Thymus (tissue), 11 donors: ENCODE measurements at regions not wholly inside any gene's neighbourhood (a gene's known extent, or its start where the extent isn't known, plus 50 kb on each side); places are given as distances from the start of the nearest gene placed in this dataset.

Source experiments
- DNase-seq, 9 donors: peaks; one replicate each; pipeline ENCODE4 v3.0.0-alpha.2; 2013; ENCODE audit warnings: low spot score in 9 of 9, low read depth in 6 of 9, missing footprints in 1 of 9
- H3K27ac ChIP-seq, 2 donors: one replicate each; pipeline ENCODE4 v1.5.1; 2013; ENCODE audit warnings: control low read depth in 1 of 2, low read depth in 1 of 2, low read length in 1 of 2, mild to moderate bottlenecking in 1 of 2, moderate library complexity in 1 of 2
- H3K27me3 ChIP-seq, 2 donors: one replicate each; pipeline ENCODE4 v1.5.1; 2013; ENCODE audit warnings: low read length in 1 of 2; ENCODE audit not compliant: control insufficient read depth in 2 of 2, insufficient read depth in 1 of 2
- H3K36me3 ChIP-seq, 2 donors: one replicate each; pipeline ENCODE4 v1.5.1; 2013; ENCODE audit warnings: low read length in 1 of 2, mild to moderate bottlenecking in 1 of 2, moderate library complexity in 1 of 2; ENCODE audit not compliant: control insufficient read depth in 2 of 2, insufficient read depth in 2 of 2
- H3K4me1 ChIP-seq, 2 donors: one replicate each; pipeline ENCODE4 v1.5.1; 2013; ENCODE audit warnings: low read length in 2 of 2; ENCODE audit not compliant: control insufficient read depth in 2 of 2, insufficient read depth in 2 of 2
- H3K4me3 ChIP-seq, 2 donors: one replicate each; pipeline ENCODE4 v1.5.1; 2013; ENCODE audit warnings: low read length in 2 of 2, control low read depth in 1 of 2, mild to moderate bottlenecking in 1 of 2
- H3K9me3 ChIP-seq, 2 donors: one replicate each; pipeline ENCODE4 v1.5.1; 2013; ENCODE audit warnings: low read length in 1 of 2, mild to moderate bottlenecking in 1 of 2; ENCODE audit not compliant: control insufficient read depth in 2 of 2, insufficient read depth in 1 of 2
- WGBS: extraction: QIAGEN DNeasy Blood & Tissue Kit; methylation state at CpG from one replicate; pipeline ENCODE4 v1.1.7; 2013; 5-methylcytosine and 5-hydroxymethylcytosine counted together
- donor health status: healthy.

DNA sequence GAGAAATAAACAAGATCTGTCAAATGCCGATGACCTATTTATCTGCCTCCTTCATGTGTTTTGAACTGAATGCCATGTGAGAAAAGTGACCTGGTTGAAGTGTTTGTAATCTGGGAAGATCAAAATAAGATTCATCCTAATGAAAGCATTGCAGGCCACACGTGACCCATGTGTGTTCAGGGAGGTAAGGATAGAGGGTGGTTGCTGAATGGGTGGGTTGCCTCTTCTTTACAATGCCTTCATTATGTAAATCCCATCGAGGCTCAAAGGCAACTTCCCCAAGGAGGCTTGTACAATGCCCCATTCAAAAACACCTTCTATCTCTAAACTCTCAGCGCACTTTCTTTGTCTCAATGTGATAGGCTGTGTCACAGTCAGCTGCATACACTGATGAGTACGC is 273.1 kb downstream of the LRATD1 start:
- Histone ChIP-seq H3K27ac (no peak overlapping the region), H3K4me3 (no peak overlapping the region), H3K4me1 (no peaks in the 10 kb centered on the region), H3K9me3 (no peaks in the 10 kb centered on the region), H3K27me3 (no peaks in the 10 kb centered on the region), H3K36me3 (no peaks in the 10 kb centered on the region)
- WGBS = 91% methylated on average over 5 of the region's 5 CpGs
- DNase-seq = no peak

DNA sequence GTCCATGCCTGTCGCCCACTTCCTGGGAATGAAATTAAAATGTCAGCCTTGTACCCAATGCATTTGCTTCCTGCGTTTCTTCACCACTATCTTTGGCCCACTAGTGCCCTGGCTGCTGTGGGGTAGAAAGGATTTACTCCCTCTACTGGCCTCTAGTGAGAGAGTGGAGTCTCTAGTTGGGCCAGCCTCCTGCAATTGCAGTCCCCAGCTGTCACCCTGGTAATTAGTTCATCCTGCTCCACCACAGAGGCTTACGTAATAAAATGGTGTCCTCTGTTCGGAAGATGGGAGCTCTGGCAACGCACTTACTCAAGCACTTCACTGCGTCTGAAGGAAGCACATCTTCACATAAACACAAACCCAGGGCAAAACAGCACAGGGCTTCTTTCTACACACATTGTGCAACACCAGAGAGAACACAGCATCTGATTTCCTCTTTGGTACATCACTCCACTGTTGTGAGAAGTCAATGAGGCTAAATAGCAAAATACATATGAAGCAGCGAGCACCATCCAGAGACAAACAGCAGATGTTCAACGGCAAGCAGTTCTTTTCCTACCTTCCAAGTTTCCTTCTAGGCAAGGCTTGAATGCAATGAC is 274.6 kb downstream of the LRATD1 start:
- DNase-seq = no peak
- 93% methylated on average over 8 of the region's 8 CpGs for WGBS
- no peaks in the 10 kb centered on the region for H3K36me3 ChIP-seq

GRCh38 chr2:14909795-14910194 is 277.3 kb downstream of the LRATD1 start:
- Histone ChIP-seq H3K27ac (no peak overlapping the region), H3K36me3 (no peaks in the 10 kb centered on the region), H3K27me3 (no peaks in the 10 kb centered on the region), H3K4me1 (no peaks in the 10 kb centered on the region), H3K9me3 (no peaks in the 10 kb centered on the region), H3K4me3 (no peak overlapping the region)
- WGBS = 86% methylated on average over 4 of the region's 4 CpGs
- no peak for DNase-seq

More for the DNA sequence above, 274.6 kb downstream of the LRATD1 start:
- Histone ChIP-seq H3K9me3 (no peaks in the 10 kb centered on the region), H3K4me1 (no peaks in the 10 kb centered on the region), H3K27ac (no peak overlapping the region), H3K27me3 (no peaks in the 10 kb centered on the region), H3K4me3 (no peak overlapping the region)

GRCh38 chr2:14910654-14911053 is 278.1 kb downstream of the LRATD1 start:
- Histone ChIP-seq H3K4me1 (no peaks in the 10 kb centered on the region), H3K27ac (no peak overlapping the region), H3K4me3 (no peak overlapping the region), H3K36me3 (no peaks in the 10 kb centered on the region), H3K27me3 (no peaks in the 10 kb centered on the region), H3K9me3 (no peaks in the 10 kb centered on the region)
- 80% methylated on average over 2 of the region's 2 CpGs for WGBS
- DNase-seq = no peak

DNA sequence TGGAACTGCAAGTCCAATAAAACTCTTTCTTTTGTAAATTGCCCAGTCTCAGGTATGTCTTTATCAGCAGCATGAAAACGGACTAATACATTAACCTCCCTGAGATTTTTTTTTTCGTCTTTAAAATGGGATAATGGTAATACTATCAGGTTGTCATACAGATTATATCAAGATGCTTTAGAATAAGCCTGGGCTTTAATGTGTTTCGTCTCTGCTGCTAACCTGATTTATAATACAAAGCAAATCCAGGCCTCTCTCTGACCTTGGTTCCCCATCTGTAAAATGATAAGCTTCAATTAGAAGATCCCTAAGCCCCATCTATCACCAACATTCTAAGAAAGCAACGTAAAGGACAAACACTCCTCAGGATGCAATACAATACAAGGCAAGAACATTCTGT is 283.5 kb downstream of the LRATD1 start:
- no peaks in the 10 kb centered on the region for H3K9me3 ChIP-seq
- DNase-seq = no peak
- no peaks in the 10 kb centered on the region for H3K36me3 ChIP-seq
- H3K27ac ChIP-seq = no peak overlapping the region
- H3K4me3 ChIP-seq = no peak overlapping the region
- H3K4me1 ChIP-seq = no peaks in the 10 kb centered on the region
- no peaks in the 10 kb centered on the region for H3K27me3 ChIP-seq
- WGBS = 95% methylated on average over 4 of the region's 4 CpGs

DNA sequence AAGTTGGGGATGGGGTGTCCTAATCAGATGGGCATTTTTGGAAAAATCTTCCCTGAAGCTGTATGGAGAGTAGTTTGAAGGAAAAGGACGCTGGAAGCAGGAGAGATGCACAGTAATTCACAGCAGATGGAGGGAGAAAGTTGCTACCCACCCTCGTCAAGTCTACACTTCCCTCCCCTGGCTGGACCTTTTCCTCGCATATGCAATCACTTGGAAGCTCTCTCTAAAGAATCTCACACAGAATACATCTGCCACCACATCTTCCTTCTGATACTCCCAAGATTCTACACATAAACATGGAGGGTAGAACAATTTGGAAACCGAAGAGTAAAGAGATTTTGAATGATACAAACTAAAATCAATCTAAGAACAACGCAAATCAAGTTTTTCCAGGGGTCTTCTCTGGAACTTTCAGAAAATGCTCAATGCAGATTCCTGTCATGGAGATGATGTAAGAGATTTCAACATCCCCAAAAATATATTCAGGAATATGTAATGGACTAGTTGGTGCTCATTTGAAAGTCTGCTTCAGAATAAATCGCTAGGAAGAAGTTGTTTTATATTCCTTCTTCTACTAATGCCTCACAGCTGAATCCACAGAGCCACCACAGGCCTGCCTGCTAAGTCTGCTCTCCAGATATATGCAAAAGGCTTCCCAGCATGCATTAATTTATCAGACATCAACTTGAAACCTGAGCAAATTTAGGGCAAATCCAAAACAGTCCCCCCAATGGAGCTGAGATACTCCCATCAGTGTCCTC is 291.5 kb downstream of the LRATD1 start:
- H3K4me3 ChIP-seq = no peak overlapping the region
- H3K9me3 ChIP-seq = no peaks in the 10 kb centered on the region
- no peaks in the 10 kb centered on the region for H3K4me1 ChIP-seq
- H3K36me3 ChIP-seq = no peaks in the 10 kb centered on the region
- no peak overlapping the region for H3K27ac ChIP-seq
- 82% methylated on average over 6 of the region's 6 CpGs for WGBS
- H3K27me3 ChIP-seq = no peaks in the 10 kb centered on the region
- DNase-seq = no peak

DNA sequence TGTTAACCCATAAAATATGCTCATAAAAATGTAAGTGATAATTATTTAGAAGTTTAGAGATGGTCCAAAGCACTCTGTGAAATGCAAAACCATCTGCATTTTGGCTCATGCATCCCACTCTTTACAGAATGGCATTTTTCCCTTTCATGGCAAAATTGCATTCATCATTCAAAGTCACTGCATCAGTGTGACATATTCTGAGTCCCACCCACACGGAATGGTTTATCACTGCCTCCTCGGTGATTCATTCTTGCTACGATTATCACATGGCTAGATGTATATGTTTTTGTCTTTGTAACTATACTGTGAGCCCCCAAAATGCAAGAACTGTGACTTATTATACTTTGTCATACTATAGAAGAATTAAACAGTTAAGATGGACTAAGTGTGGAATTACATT is 293.0 kb downstream of the LRATD1 start:
- H3K27ac ChIP-seq = no peak overlapping the region
- DNase-seq = no peak
- no peaks in the 10 kb centered on the region for H3K9me3 ChIP-seq
- no peaks in the 10 kb centered on the region for H3K4me1 ChIP-seq
- no peaks in the 10 kb centered on the region for H3K27me3 ChIP-seq
- WGBS = 97% methylated on average over 3 of the region's 3 CpGs
- no peaks in the 10 kb centered on the region for H3K36me3 ChIP-seq
- H3K4me3 ChIP-seq = no peak overlapping the region

DNA sequence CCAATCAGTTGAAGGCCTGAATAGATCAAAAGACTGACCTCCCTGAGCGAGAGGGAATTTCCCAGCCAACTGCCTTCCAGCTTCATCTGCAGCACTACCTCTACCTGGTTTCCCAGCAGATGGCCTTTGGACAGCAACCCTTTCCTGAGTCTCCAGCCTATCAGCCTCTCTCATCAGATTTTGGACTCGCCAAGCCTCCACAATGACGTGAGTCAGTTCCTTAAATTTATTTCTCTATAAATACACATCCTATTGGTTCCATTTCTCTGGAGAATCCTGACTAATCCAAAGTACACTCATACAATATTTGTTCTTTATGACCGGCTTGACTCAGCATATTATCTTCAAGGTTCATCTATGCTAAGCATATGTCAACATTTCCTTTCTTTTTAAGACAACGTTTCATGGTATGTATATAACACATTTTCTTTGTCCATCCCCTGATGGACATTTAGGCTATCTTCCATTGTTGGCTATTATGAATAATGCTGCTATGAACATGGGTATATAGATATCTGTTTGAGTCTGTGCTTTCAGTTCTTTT is 294.6 kb downstream of the LRATD1 start:
- WGBS = 86% methylated on average over 5 of the region's 5 CpGs
- H3K9me3 ChIP-seq = no peaks in the 10 kb centered on the region
- no peak overlapping the region for H3K4me3 ChIP-seq
- H3K27me3 ChIP-seq = no peaks in the 10 kb centered on the region
- DNase-seq = no peak
- H3K36me3 ChIP-seq = no peaks in the 10 kb centered on the region
- no peak overlapping the region for H3K27ac ChIP-seq
- no peaks in the 10 kb centered on the region for H3K4me1 ChIP-seq

DNA sequence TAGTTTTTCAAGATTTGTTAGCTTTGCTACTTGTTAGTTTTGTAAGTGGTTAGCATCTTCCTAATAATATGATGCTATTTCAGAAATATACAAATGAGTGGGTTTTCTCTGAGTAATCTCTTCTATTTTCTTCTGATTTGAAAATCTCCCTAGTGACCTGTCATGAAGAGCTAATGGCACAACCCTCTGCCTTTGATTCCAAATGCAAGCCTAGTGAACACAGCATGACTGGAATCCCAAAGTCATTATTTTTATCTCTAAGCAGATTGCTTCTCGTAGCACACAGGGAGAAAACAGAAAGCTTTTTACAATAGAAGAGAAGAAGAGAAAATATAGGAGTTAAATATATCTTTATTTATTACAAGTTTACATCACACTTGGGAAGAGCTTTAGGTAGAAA is 295.5 kb downstream of the LRATD1 start:
- no peaks in the 10 kb centered on the region for H3K36me3 ChIP-seq
- no peak overlapping the region for H3K27ac ChIP-seq
- H3K4me3 ChIP-seq = no peak overlapping the region
- no peaks in the 10 kb centered on the region for H3K27me3 ChIP-seq
- no peak for DNase-seq
- 91% methylated on average over 1 of the region's 1 CpG for WGBS
- H3K9me3 ChIP-seq = no peaks in the 10 kb centered on the region
- no peaks in the 10 kb centered on the region for H3K4me1 ChIP-seq
